Epithelial cell of esophagus (primary cell): ENCODE measurements at regions not wholly inside any gene's neighbourhood (a gene's known extent, or its start where the extent isn't known, plus 50 kb on each side); places are given as distances from the start of the nearest gene placed in this dataset.

Experiments
- DNase-seq: peaks from one replicate; pipeline ENCODE4 v3.0.0; 2010; ENCODE audit warnings: low read depth
- H3K4me3 ChIP-seq: 2 replicates; pipeline ENCODE4 v1.5.1; 2011; ENCODE audit warnings: mild to moderate bottlenecking, low read length, control low read depth
- CTCF ChIP-seq: IDR thresholded peaks from 2 replicates; pipeline ENCODE4 v1.5.1; 2011; ENCODE audit warnings: low read depth, mild to moderate bottlenecking, low read length, control low read depth, inconsistent platforms; ENCODE audit not compliant: insufficient read depth; ENCODE audit errors: missing control alignments

- TF ChIP-seq CTCF, result no peak
- no peak overlapping the region for H3K4me3 ChIP-seq
- DNase-seq, result no peak
Observed at GRCh38 chr11:116449522-116449921, 323.3 kb downstream of the BUD13 start.

GRCh38 chr11:116446048-116446941 lies 326.5 kb downstream of the BUD13 start:
- DNase-seq, result peak; percentile 2
- TF ChIP-seq CTCF, result no peak
- no peak overlapping the region for H3K4me3 ChIP-seq

- H3K4me3 ChIP-seq, result no peak overlapping the region
- no peak for TF ChIP-seq CTCF
- DNase-seq, result no peak
Observed at GRCh38 chr11:116445108-116446047, 327.4 kb downstream of the BUD13 start.

GRCh38 chr11:116442238-116442752 lies 330.5 kb downstream of the BUD13 start:
- no peak for DNase-seq
- H3K4me3 ChIP-seq, result no peak overlapping the region
- TF ChIP-seq CTCF, result no peak

- no peak overlapping the region for H3K4me3 ChIP-seq
- no peak for TF ChIP-seq CTCF
- DNase-seq, result no peak
Observed at GRCh38 chr11:116439361-116439677, 333.5 kb downstream of the BUD13 start.

- TF ChIP-seq CTCF, result no peak
- H3K4me3 ChIP-seq, result no peak overlapping the region
- no peak for DNase-seq
Observed at GRCh38 chr11:116438651-116439360, 334.0 kb downstream of the BUD13 start.
